Upper lobe of left lung (tissue), 4 donors: ENCODE measurements at regions not wholly inside any gene's neighbourhood (a gene's known extent, or its start where the extent isn't known, plus 50 kb on each side); places are given as distances from the start of the nearest gene placed in this dataset.

Source experiments
- EP300 ChIP-seq, 4 donors: sonication (generic); formaldehyde crosslinking; IDR thresholded peaks; one replicate each; pipeline ENCODE4 v1.5.1; 2017; ENCODE audit warnings: antibody characterized with exemption in 4 of 4, control low read depth in 2 of 4
- POLR2A ChIP-seq, 4 donors: fragments of 450-650 bp; IDR thresholded peaks; one replicate each; pipeline ENCODE4 v1.5.1; 2016 to 2017; ENCODE audit warnings: antibody characterized with exemption in 4 of 4, mild to moderate bottlenecking in 2 of 4
- TF ChIP-seq, protein P1 (sequence below), 6 experiments: fragments of 450-650 bp in 4 of 6; fragments of 200-600 bp in 2 of 6; sonication (generic) in 2 of 6; IDR thresholded peaks; one replicate each; pipeline ENCODE4 v1.5.1; 2016 to 2019; ENCODE audit warnings: antibody characterized with exemption in 6 of 6

DNA sequence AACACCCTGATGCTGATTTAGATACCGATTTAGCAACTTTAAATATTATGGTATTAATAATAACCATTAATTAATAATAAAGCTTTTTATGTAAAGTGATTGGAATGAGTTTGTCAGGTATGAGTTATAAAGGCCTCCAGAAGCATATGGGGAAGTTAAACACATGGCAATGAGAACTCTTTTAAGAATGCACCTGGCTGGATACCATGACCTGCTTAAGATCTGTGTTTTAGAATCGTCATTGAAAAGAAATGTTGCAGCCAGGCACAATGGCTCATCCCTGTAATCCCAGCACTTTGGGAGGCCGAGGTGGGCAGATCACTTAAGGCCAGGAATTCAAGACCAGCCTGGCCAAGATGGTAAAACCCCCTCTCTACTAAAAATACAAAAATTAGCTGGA, 197.5 kb downstream of the SOX4 start:
- TF ChIP-seq, protein P1, sequence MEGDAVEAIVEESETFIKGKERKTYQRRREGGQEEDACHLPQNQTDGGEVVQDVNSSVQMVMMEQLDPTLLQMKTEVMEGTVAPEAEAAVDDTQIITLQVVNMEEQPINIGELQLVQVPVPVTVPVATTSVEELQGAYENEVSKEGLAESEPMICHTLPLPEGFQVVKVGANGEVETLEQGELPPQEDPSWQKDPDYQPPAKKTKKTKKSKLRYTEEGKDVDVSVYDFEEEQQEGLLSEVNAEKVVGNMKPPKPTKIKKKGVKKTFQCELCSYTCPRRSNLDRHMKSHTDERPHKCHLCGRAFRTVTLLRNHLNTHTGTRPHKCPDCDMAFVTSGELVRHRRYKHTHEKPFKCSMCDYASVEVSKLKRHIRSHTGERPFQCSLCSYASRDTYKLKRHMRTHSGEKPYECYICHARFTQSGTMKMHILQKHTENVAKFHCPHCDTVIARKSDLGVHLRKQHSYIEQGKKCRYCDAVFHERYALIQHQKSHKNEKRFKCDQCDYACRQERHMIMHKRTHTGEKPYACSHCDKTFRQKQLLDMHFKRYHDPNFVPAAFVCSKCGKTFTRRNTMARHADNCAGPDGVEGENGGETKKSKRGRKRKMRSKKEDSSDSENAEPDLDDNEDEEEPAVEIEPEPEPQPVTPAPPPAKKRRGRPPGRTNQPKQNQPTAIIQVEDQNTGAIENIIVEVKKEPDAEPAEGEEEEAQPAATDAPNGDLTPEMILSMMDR (IDR thresholded peaks at IDR 0.05): no peak
- TF ChIP-seq EP300 (IDR thresholded peaks at IDR 0.05) (no peak), POLR2A (IDR thresholded peaks at IDR 0.05) (no peak)
